GM20000 (cell line): ENCODE measurements at regions not wholly inside any gene's neighbourhood (a gene's known extent, or its start where the extent isn't known, plus 50 kb on each side); places are given as distances from the start of the nearest gene placed in this dataset.

Experiments
- DNase-seq: peaks from one replicate; pipeline ENCODE4 v3.0.0; 2012; ENCODE audit warnings: low spot score
- TF ChIP-seq, protein P1 (sequence below): IDR thresholded peaks from 2 replicates; pipeline ENCODE4 v1.5.1; 2012; ENCODE audit warnings: mild to moderate bottlenecking, control low read depth; ENCODE audit errors: extremely low read depth, missing control alignments

DNA sequence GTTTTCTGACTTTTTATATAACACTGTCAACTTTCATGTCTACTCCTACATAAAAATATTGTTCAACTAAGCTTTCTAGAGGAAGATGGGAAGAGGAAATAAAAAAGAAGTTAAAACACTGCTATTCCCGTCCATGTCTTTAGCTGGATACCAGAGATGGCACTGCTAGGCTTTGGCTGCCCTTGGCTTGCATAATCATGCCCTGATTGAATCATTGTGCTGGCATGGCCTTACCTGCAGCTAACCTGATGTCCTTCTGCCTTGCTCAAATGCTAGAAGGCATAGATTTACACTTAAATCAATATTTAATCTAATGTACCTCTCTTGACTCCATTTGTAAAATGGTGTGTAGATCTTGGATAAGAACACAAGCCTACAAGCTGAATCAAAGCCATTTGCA is 539.7 kb upstream of the IL12A start:
- TF ChIP-seq, protein P1, sequence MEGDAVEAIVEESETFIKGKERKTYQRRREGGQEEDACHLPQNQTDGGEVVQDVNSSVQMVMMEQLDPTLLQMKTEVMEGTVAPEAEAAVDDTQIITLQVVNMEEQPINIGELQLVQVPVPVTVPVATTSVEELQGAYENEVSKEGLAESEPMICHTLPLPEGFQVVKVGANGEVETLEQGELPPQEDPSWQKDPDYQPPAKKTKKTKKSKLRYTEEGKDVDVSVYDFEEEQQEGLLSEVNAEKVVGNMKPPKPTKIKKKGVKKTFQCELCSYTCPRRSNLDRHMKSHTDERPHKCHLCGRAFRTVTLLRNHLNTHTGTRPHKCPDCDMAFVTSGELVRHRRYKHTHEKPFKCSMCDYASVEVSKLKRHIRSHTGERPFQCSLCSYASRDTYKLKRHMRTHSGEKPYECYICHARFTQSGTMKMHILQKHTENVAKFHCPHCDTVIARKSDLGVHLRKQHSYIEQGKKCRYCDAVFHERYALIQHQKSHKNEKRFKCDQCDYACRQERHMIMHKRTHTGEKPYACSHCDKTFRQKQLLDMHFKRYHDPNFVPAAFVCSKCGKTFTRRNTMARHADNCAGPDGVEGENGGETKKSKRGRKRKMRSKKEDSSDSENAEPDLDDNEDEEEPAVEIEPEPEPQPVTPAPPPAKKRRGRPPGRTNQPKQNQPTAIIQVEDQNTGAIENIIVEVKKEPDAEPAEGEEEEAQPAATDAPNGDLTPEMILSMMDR, result no peak
- no peak for DNase-seq

DNA sequence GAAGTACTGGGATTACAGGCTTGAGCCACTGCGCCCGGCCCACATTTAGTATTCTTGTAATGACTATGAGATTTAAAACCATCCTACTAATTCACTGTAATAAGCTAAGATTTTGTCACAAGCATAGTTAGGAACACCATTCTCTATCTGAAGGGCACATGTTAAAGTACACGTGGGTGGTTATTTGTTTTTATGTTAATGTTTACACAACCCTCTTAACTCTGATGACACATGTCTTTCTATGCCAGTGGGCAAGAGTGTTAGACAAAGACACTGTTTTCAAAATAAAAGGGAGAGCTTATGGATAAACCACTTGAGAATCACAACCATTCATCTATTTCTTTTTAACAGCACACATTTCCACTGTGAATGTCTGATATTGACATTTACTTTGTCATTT is 537.6 kb upstream of the IL12A start:
- DNase-seq, result no peak
- TF ChIP-seq, protein P1, result no peak

DNA sequence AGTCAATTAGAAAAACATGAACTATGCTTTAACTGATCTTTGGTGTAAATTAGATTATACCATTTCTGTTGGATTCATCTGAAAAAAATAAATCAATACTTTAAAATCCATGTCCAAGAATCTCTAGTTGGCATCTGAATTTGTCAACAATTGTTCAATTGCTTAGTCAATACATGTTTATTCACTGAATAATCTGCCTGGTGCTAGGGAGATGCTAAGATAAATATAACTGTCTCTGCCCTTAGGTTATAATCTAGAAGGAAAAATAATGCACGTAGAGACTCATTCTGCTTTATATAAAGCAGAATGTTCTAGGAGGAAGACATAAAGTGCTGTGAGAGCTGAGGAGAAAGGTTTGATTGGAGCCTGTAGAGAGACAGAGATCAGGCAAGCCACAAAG is 537.2 kb upstream of the IL12A start:
- TF ChIP-seq, protein P1, result no peak
- no peak for DNase-seq

DNA sequence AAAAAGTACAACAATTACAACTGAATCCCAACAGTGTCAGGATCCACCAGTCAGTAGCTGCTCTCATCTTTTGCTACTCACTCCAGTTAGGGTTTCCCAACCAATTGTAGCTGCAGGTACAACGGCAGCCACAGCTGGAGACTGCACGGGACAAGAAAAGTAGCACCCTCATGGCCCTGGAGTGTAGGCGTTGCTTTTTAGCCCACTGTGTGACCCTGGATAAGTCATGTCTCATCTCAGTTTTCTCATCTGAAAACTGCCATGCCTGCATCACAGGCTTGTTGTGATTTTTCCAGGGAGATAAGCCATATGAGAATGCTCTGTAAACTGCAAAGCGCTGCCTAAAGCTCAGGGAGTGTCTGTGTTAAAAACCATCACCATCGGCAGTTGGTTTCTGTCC is 535.6 kb upstream of the IL12A start:
- TF ChIP-seq, protein P1, result no peak
- no peak for DNase-seq

DNA sequence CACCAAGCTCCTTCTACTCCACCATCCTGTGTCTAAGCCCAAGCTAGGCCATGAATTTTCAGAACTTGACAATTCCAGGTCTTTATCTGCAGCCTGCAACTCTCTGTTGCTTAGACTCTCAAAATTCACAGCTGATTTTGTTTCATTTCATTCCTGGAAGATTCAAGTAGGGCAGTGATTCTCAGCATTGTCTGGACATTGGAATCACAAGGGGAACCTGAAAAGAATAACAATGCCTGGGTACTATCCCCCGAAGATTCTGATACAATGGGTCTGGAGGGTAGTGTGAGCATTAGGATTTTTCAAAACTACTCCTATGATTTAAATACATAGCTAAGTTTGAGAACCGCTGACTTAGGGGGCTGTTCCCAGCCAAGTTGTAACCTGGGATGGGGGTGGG is 534.7 kb upstream of the IL12A start:
- DNase-seq, result no peak
- TF ChIP-seq, protein P1, result no peak

DNA sequence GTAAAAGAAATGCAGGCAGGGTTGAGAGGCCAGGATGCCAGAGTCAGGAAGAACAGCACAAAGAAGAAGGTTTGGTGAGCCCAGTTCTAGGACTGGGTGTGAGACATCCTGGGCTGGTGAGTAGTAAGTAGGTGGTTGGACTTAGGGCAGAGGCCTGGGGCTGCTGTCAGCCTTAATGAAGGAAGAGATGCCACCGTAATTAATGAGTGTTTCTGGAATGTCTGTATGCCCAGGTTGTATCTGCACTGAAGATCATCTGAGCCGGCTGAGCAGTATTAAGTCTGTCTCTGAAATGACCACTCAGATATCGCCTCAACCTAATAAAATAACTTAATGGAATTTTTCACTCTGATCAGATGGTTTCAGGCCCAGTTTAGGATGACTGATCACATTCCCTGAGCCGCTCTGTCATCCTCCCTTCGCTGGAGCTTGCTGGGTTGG is 532.9 kb upstream of the IL12A start:
- DNase-seq, result no peak

DNA sequence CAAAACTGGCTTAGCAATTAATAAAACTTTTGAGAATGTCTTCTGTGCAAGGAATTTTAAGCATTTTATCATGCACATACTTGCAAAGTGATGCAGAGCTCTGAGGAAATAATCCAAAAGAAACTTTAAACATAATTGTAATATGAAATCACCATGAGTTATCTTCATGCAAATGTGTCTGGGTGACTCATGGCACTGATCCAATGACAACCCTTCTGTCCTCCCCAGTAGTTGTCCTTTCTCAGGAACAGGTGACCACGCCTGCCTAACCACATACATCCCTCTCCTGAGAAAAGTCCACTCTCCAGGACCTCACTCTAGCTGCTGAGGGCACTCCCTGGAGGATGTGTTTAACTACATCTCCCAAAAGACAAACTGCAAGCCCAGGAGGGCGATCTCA is 530.6 kb upstream of the IL12A start:
- TF ChIP-seq, protein P1, result no peak
- no peak for DNase-seq

More for the DNA sequence above, 532.9 kb upstream of the IL12A start:
- TF ChIP-seq, protein P1, result no peak

DNA sequence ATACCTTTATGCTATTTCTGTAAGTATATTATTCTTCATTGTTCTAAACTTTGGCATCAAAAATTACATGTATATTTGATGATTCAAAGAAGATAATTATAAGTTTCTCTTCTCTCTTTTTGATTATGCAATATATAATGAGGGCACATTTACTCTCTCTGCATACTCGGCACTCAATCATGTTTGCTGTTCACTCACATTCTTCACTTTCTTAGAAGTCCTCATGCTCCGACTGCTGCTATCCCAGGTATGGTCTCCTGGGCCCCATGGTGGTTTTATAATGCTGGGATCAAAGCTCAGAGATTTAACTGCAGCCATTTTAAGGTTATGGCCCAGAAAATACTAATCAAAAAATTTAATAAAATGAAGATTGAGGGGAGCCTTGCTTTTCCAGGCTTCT is 529.7 kb upstream of the IL12A start:
- TF ChIP-seq, protein P1, result no peak
- no peak for DNase-seq
